Kidney capillary endothelial cell (primary cell): ENCODE measurements at regions not wholly inside any gene's neighbourhood (a gene's known extent, or its start where the extent isn't known, plus 50 kb on each side); places are given as distances from the start of the nearest gene placed in this dataset.
A peak's percentile ranks its signal among the peaks of the same experiment; 100 is the strongest.
"Not testable (repeated sequence)": the region's sequence is repeated elsewhere in the genome, so short reads cannot be mapped to it uniquely, and the experiment has no call there.

ENCODE experiments used
- DNase-seq: peaks from one replicate; pipeline ENCODE4 v3.0.0-alpha.2; 2018; ENCODE audit warnings: low spot score

DNA sequence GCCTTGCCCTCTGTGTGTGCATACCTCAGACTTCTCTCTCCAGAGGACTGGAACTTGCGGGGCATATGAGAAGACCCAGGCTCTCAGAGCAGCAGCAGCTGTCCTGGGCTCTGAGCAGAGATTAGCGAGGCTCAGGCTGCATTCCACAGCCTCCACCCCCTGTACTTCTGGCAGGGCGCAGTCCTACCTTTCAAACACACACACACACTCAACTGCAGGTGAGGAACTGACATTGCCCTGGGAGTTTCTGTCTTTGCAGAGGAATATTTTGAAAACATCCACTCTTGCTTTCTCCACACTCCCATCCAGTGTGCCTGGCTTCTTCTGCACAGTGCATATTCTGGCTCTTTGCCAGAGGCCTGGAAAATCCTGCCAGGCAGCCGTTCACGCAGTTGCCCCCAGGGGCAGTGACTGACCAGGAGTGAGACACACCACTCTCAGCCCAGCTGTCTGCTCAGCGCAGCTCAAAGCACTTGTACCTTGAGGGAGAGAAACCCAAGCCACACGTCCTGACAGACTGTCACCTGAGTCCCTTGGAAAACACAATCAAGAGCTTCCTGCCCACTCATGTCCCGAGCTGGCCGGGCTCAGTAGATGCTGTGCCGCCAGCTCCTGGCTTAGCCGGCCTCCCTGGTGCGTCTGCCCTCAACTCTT lies 460.8 kb downstream of the RNF144A start:
- no peak for DNase-seq

DNA sequence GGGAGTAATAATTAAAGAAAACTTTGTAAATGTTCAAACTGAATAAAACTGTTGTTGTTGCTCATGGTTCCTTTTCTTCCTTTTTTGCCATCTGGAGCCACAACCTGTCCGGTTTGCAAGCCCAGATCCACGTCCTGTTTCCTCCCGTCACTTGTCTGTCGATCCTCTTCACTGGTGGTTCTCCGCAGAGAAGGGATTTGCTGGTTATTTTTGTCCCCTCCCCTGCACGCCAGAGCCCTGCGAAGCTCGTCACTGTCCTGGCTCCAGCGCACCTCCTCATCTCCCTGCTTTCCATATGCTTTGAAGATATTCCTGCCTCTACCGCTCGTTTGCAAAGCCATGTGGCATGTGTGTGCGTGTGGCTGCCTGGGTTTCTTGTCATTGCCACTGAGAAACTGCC lies 461.4 kb downstream of the RNF144A start:
- no peak for DNase-seq

DNA sequence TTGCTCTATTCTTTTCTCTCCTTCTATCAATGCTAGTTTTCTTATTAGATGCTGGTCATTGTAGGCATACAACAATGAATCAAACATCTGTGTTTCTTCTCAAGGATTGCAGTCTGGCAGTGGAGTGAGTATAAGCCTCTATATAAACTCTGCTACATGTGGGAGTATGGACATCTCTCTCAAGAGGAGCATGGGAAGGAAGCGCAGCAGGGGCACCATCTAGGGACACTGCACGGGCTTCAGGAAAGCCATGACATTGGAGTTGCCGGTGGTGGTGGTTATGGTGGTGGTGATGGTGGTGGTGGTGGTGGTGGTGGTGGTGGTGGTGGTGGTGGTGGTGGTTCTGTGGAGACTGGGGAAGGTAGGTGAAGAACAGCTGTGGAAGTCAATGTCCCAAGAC lies 462.6 kb downstream of the RNF144A start:
- no peak for DNase-seq

DNA sequence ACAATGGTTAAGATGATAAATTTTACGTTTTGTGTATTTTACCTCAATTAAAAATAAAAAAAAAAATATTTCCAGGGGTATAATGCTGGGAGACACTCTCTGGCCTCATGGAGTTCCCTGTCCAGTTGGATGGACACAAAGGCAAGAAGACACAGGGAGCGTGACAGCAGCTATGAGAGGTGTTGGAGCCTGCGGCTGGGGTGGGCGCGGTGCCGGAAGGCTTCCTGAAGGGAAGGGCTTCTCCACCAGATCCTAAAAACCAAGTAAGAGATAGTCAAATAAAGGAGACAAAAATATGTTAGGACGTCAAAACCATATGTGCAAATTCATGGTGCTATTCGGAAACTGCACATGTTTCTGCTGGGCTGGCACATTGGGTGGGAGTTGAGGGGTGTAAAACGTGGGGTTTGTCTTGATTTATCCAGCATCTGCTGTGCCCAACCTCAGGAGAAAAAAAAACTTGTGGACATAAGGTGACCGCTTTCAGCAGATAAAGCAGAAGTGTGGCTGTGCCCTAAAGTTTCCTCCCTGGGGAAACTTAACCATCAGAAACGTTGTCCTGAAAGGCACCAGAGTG lies 467.6 kb downstream of the RNF144A start:
- no peak for DNase-seq

DNA sequence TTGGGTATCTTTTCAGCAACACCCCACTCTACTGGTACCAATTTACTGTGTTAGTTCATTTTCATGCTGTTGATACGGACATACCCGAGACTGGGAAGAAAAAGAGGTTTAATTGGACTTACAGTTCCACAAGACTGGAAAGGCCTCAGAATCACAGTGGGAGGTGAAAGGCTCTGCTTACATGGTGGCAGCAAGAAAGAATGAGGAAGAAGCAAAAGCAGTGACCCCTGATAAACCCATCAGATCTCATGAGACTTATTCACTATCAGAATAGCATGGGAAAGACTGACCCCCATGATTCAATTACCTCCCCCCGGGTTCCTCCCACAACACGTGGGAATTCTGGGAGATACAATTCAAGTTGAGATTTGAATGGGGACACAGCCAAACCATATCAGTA lies 473.1 kb downstream of the RNF144A start:
- DNase-seq = not testable (repeated sequence)

DNA sequence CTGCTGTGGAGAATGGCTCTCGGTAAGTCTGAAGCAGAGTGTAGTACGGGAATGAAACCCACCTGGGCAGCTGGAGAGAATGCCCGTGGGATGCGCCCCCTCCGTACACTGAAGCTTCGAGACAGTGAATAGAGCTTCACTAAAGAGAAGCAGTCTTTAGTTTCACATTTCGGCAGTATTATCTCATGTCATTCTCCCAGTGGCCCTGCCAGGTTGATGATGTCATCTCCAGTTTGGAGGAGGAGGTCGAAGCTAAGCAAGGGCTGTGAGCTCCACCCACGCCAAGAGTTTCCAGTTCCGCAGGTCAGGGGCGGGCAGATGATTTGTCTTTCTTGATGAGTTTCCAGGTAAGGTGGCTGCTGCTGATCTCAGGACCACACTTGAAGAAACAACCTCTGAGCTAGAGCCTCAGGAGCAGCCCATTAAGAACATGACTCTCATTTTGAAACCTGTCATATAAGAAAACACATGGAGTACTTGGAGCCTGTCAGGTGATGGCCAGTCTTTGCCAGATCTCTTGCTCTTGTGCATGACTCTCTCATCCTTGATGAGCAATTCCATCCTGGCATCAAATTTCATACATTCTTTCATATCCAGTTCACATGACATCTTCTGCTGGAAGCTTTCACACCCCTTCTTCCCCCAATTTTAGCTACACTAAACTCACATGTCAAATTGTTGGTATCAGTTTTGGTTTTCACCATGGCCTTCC lies 475.0 kb downstream of the RNF144A start:
- no peak for DNase-seq

DNA sequence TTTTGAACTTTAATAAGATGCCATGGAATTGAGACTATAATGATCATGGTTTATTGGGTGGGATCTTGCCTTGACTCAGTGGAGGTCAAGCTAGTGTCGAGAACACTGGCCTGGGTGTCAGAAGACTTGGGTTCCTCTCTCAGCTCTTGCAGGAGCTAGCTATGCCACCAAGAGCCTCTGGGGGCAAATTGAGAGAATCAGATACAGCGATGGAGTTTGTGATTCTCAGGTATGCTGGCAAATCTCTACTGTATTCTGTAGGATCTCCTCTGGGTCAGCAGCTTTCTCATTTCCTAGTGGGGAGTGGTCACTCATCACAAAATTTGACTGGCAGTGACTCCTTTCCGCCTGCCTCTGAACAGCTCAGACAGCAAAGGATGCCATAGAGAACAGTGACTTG lies 477.0 kb downstream of the RNF144A start:
- DNase-seq = no peak

DNA sequence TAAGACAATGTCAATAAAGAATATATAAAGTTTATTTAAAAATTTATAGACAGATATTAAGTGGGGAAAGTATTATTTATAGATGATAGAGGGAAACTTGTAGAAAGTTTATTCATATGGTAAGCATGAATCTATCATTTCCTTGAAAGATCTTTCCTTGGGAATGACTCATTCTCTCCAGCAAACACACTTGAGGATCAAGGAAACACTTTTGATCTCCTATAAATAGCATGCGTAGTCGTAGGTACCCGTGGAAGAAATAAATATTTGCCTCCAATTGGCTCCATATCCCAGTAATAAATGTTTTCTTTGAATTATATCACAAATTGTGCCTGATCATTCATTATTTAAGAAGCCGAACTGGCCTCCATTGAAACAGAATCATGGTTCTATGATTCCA lies 483.4 kb downstream of the RNF144A start:
- DNase-seq = peak; percentile 3

DNA sequence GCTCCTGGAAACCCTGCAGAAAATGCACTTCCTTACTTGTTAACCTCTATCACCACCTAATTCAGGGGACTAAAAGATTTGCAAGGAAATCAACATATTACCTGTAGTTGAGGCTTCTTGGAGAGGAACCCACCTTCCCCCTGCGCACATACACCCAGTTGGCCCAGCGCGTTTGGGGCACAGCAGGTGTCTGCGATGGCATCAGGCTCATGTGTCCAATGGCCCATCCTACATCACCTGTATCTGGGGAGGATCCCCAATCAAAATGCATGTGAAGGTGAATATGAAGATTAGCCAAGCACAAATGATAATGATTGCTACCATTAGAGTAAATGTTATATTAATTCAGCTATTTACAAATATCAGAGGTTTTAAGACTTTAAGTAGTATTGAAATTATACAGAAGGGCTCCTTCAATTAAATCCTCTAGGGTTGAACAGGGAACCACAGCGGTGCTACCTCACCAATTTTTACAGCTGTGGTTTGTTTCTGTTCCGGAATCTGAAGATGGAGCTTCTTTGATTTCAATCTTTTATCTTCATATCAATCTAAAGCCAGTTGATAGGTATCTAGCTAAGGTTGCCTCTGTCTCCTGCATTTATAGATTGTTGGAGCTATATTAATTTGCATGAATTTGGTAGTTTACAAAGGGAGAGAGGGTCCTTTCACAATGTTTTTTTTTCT lies 486.0 kb downstream of the RNF144A start:
- DNase-seq = no peak

DNA sequence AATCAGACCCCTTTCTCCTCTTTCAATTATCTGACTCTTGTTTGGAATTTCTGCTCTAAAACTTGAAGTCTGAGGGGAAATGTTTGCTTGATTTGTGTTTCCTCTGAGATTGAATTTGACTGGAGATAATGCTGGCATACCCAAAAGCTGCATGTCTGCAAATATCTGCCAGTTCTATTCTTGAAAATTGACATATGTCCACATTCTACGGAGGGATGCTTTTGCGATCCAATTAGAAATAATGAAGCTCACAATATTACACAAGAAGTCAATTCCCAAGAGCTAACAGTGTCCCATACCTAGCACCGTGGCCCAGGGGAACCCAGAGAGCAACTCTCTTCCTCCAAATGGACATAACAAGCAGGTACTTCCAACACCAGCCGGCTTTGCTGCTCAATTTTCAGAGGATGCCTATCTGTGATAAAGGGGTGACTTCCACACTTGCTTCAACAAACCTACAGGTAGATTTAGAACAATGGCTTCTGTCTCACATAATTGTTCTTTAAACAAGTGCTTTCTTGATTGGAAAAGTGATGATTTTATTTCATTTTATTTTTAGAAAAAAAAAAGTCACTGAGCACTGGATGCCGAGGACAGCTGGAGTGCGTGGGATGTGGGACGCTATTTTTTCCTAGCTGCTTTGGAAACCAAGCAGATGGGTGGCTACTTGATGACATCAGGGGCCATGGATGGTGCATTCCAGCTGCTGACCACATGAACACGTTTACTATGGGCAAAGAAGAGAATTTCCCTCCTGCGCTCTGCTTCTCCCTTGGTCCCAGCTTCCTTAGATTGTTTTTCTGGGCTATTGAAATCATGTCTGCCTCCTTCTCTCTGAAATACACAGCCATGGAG lies 488.9 kb downstream of the RNF144A start:
- no peak for DNase-seq

DNA sequence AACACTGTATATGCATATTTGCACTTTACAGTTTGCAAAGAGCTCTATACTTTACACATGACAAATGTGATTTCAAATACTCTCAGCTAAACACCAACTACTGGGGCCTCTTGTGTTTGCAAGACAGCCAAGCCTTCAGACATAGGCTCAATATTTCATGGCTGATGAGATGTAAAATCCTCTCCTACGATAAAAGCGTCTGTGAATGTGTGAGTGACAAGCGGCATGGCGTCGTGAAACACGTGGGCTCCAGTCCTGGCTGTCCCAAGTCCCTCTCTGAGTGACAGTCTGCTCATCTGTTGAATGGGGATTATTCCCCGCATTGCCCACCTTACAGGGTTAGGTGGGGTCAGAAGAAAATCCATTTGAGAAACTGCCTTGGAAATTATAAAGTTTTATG lies 489.8 kb downstream of the RNF144A start:
- no peak for DNase-seq

DNA sequence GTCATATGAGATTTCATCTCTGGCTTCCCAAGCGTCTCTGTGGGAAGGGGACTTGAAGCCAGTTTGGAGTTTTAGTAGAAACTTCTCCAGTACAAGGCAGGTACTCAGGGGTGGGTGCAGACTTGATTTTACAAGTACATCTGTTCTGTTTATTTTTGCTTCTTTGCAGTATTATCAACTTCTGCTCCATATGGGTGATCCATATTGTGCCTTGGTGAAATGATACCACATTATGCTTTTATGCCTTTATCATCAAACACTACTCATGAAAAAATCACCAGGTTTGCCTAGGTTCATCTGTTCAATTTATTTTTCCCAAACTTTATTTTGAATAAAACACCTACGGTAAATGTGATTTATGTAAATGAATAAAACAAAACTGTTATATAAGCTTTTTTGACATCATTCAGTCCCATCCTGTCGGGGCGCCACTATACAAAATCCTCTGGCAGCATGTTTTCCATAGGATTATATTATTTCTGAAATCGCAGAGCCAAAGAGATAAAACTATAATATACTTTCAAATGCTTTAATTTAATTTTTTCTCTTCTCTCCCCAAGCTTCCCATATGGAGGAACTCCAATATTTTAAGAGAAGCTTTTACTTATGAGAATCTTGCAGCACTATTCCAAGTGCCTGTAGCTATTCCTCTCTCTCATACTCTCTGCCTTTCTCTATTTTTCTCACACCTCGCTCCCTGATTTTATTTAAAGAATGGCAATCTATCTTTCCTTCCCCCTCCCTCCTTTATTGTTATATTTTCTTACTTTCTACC lies 490.9 kb downstream of the RNF144A start:
- DNase-seq = no peak

DNA sequence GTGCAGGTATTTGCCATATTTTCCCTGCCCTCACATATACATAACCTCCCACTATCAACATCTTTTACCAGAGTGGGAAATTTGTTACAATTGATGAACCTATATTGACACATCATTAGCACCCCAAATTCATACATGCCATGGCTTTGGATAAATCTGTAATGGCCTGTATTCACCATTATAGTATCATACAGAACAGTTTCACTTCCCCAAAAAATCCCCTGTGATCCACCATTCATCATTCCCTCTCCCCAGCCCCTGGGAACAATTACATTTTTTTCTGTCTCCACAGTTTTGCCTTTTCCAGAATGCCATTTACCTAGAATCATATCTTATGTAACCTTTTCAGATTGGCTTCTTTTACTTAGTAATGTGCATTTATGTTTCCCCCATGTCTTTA lies 494.5 kb downstream of the RNF144A start:
- DNase-seq = no peak

DNA sequence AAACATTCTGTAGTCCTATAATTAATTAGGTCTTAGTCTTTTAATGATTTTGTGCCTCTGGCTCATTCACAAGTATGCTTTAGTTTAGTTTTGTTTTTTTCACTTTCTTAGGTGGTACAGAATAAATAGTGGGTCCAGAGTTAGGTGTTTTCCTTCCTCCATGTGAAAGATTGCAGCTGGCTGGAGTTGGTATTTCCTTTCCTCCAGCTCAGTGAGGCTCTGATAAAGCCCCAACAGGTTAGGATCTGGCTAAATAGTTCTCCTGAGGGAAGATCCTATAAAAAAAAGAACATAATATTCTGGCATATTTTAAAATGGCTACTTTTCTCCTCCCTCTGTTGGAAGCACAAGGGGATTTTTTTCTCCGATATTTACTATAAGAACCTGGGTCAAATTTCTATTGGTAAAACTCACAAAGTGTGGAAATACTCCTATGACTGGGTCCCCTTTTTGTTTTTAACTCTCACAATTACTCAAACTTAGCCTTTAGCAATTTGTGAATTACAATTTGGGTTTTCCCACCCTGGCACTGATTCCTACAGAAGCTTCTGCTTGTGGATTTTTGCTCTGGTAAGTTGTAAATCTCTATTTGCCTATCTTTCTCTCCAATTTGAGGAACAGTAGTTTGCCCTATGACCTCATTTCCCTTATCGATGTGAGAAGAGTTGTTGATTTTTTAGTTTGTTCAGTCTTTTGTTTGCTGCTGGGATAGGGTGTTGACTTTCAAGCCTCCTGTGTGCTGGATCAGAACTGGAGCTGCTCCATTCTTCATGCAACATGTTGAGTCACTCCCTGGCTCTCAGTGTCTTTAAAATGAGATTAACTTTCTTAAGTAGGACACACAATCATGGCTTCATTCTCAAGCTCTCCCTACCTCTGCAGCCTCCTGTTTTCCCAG lies 500.9 kb downstream of the RNF144A start:
- DNase-seq = no peak

DNA sequence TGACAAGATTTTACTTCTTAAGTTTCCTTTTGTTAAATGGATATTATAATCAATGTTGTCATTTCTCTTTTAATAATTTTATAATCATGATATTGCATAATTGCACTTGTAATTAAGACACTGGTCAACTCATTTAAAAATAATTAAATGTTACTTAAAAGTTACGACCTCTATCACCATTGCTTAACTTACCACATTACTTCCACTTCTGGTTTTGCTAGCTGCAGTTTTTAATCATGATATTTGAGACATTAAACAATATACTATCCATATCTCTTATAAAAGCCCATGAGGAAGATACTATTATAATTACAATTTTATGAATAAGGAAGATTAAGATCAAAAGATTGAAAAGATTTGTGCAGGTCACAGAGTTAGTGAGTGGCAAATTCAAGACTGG lies 502.0 kb downstream of the RNF144A start:
- DNase-seq = no peak

DNA sequence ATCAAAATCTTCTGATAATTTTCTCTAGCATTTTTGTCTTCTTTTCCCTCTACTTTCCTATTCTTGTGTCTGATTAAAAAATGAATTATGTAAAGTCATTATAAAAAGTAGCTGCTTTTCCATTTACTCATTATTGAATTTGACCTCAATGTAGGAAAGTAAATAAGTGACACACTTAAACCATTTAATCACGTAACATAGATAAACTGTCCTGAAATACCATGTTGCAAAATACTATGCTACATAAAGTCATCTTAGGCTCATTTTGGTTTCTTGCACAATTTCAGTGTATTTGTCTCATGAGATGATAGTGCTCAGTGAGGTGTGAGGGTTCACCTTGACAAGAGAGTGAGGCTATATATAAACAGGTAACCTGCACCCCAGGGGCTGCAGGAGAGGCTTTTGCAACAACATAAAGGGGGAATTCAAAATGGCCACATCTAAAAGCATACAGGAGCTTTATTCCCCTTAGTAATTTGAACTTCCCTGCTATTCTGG lies 502.7 kb downstream of the RNF144A start:
- DNase-seq = no peak

DNA sequence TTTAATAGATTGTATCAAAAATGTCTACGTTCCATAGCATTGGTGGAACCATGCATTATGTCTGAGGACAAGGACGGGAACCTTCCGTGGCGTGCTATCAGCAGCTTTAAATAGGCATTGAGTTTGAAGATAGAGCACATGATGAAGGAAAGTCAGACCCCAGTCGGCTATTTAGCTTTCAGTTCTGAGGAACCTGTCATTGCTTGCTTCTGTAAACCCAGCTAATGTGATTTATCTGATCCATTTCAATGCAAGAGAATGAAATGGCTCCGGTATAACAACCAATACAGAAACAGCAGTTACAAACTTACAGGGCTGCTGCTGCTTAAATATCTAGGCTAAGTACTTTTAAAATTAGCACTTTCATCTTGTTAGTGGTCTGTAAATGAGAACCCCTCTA lies 503.3 kb downstream of the RNF144A start:
- no peak for DNase-seq

DNA sequence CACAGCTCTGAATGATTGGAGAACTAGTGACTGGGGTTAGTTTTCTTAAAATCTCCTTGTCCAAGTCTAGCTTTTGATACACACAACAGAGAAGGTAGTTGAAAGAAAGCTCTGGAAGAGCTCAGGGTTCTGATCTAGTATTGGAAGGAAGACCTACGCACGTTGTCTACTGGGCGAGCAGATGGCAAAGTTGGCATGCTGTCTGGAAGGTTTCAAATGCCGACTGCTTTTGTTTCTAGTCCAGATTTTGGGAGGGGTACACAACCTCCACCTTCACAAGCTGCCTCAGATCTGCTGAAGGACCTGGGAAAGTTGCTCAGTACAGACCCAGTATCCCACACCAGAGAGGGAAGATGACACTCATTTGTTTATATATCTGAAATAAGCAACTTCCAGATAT lies 507.3 kb downstream of the RNF144A start:
- DNase-seq = no peak

DNA sequence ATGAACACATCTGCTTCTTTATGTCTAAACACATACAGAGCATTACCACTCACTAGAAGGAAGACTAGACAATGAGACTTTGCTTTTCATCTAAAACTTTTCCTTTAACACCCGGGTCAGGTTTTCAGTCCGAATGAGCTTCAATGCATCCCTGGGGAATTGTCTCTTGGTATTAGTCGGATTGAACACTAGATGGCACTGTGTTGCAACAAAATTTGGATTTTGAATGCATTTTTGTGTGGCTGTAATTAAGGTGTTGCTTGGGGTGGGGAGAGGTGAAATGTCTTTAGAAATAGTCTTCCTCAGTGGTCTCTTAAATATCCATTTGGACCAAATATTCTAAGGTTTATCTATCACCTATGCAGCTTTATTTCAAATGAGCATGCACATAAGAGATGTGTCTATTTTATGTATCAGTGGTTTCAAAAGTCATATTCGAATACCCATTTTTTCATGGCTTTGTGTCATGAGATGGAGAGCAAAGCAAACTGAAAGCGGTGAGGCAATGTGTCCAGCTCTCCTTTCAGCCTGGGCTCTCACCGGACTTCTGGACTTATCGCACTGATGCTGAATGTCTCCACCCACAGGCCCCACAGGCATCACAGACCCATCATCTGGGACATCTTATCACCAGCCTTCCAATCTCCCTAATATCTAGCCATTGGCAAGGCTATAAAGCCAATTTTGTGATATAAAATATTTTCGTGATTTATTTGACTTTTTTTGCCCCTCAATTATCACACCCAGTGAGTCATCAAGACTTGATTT lies 510.3 kb downstream of the RNF144A start:
- peak; percentile 63 for DNase-seq
